ENCODE measurements at regions not wholly inside any gene's neighbourhood (a gene's known extent, or its start where the extent isn't known, plus 50 kb on each side); places are given as distances from the start of the nearest gene placed in this dataset.

DNA sequence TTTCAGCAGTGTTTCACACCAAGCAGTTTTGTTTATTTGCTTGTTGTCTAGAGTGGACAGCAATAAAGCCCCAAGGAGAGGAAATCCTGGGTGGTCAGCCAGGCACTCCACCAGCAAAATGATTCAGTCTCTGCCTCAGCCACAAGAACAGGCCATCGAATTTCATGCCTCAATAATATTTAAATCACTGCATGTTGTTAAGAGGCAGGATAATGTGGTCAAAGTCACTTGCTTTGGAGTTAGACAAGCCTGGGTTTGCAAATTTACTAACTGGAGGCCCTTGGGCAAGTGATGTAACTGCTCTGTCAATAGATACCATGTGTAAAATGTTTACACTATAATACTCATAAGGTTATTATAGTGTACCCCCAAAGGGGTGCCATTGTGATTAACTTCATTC, 349.6 kb downstream of the LMO4 start:
- Histone ChIP-seq H4K20me1 (ENCODE audit: control insufficient read depth, insufficient read depth) (no peaks in the 10 kb centered on the region), H3K9me3 (replicated peaks; ENCODE audit: control insufficient read depth, insufficient read depth, low read length) (no peaks in the 10 kb centered on the region), H3K4me2 (ENCODE audit: control insufficient read depth, insufficient read depth) (no peak overlapping the region), H3K79me2 (ENCODE audit: control insufficient read depth, insufficient read depth, low read length) (no peaks in the 10 kb centered on the region), H3K36me3 (ENCODE audit: control insufficient read depth in 2 of 2, insufficient read depth in 2 of 2, low read length in 1 of 2) (no peaks in the 10 kb centered on the region), H3K27me3 (replicated peaks in 1 of 2; ENCODE audit: control insufficient read depth in 2 of 2, insufficient read depth in 2 of 2, low read length in 1 of 2) (no peaks in the 10 kb centered on the region), H3K4me1 (ENCODE audit: control insufficient read depth, insufficient read depth, low read length) (no peaks in the 10 kb centered on the region), H3K27ac (ENCODE audit: control insufficient read depth, insufficient read depth) (no peak overlapping the region), H3K9ac (ENCODE audit: control insufficient read depth, insufficient read depth, low read length) (no peak overlapping the region), H3K4me3 (no peak overlapping the region), H2AFZ (ENCODE audit: control insufficient read depth, low read depth, low read length) (no peak overlapping the region)
- no peak for TF ChIP-seq RBBP5 (conservative IDR thresholded peaks at IDR 0.05)
- TF ChIP-seq KAT2A (conservative IDR thresholded peaks at IDR 0.05; ENCODE audit: control insufficient read depth, low read depth, low read length): no peak
- TF ChIP-seq ZBED1 (IDR thresholded peaks at IDR 0.05; ENCODE audit: borderline replicate concordance): no peak
- no peak for TF ChIP-seq KLF5 (IDR thresholded peaks at IDR 0.05; ENCODE audit: partially characterized antibody)
- no peak for TF ChIP-seq KDM1A (IDR thresholded peaks at IDR 0.05; ENCODE audit: borderline replicate concordance)
- TF ChIP-seq NFYB (IDR thresholded peaks at IDR 0.05; ENCODE audit: insufficient read depth, low read depth, low read length): no peak
- TF ChIP-seq, protein P1, sequence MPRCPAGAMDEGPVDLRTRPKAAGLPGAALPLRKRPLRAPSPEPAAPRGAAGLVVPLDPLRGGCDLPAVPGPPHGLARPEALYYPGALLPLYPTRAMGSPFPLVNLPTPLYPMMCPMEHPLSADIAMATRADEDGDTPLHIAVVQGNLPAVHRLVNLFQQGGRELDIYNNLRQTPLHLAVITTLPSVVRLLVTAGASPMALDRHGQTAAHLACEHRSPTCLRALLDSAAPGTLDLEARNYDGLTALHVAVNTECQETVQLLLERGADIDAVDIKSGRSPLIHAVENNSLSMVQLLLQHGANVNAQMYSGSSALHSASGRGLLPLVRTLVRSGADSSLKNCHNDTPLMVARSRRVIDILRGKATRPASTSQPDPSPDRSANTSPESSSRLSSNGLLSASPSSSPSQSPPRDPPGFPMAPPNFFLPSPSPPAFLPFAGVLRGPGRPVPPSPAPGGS (IDR thresholded peaks at IDR 0.05; ENCODE audit: borderline replicate concordance, insufficient read depth, low read depth, low read length, poor library complexity, severe bottlenecking): no peak
- TF ChIP-seq, protein P2, sequence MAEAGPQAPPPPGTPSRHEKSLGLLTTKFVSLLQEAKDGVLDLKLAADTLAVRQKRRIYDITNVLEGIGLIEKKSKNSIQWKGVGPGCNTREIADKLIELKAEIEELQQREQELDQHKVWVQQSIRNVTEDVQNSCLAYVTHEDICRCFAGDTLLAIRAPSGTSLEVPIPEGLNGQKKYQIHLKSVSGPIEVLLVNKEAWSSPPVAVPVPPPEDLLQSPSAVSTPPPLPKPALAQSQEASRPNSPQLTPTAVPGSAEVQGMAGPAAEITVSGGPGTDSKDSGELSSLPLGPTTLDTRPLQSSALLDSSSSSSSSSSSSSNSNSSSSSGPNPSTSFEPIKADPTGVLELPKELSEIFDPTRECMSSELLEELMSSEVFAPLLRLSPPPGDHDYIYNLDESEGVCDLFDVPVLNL (IDR thresholded peaks at IDR 0.05; ENCODE audit: low read depth, low read length): no peak
- TF ChIP-seq BACH1 (IDR thresholded peaks at IDR 0.05; ENCODE audit: borderline replicate concordance): no peak
- TF ChIP-seq SPI1 (IDR thresholded peaks at IDR 0.05; ENCODE audit: borderline replicate concordance, insufficient read depth, low read depth, low read length): no peak
- TF ChIP-seq, protein P3, sequence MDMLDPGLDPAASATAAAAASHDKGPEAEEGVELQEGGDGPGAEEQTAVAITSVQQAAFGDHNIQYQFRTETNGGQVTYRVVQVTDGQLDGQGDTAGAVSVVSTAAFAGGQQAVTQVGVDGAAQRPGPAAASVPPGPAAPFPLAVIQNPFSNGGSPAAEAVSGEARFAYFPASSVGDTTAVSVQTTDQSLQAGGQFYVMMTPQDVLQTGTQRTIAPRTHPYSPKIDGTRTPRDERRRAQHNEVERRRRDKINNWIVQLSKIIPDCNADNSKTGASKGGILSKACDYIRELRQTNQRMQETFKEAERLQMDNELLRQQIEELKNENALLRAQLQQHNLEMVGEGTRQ (IDR thresholded peaks at IDR 0.05; ENCODE audit: borderline replicate concordance, low read depth, low read length): no peak
- TF ChIP-seq, protein P4, sequence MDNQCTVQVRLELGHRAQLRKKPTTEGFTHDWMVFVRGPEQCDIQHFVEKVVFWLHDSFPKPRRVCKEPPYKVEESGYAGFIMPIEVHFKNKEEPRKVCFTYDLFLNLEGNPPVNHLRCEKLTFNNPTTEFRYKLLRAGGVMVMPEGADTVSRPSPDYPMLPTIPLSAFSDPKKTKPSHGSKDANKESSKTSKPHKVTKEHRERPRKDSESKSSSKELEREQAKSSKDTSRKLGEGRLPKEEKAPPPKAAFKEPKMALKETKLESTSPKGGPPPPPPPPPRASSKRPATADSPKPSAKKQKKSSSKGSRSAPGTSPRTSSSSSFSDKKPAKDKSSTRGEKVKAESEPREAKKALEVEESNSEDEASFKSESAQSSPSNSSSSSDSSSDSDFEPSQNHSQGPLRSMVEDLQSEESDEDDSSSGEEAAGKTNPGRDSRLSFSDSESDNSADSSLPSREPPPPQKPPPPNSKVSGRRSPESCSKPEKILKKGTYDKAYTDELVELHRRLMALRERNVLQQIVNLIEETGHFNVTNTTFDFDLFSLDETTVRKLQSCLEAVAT (IDR thresholded peaks at IDR 0.05): no peak
- no peak for TF ChIP-seq SRF (IDR thresholded peaks at IDR 0.05; ENCODE audit: low read depth in 2 of 2, low read length in 2 of 2)
- TF ChIP-seq SREBF1 (IDR thresholded peaks at IDR 0.05; ENCODE audit: low read length): no peak
- no peak for TF ChIP-seq POLR2A (IDR thresholded peaks at IDR 0.05; ENCODE audit: low read depth, low read length)
- no peak for TF ChIP-seq TBL1XR1 (IDR thresholded peaks at IDR 0.05; ENCODE audit: low read depth, low read length)
- TF ChIP-seq, protein P5, sequence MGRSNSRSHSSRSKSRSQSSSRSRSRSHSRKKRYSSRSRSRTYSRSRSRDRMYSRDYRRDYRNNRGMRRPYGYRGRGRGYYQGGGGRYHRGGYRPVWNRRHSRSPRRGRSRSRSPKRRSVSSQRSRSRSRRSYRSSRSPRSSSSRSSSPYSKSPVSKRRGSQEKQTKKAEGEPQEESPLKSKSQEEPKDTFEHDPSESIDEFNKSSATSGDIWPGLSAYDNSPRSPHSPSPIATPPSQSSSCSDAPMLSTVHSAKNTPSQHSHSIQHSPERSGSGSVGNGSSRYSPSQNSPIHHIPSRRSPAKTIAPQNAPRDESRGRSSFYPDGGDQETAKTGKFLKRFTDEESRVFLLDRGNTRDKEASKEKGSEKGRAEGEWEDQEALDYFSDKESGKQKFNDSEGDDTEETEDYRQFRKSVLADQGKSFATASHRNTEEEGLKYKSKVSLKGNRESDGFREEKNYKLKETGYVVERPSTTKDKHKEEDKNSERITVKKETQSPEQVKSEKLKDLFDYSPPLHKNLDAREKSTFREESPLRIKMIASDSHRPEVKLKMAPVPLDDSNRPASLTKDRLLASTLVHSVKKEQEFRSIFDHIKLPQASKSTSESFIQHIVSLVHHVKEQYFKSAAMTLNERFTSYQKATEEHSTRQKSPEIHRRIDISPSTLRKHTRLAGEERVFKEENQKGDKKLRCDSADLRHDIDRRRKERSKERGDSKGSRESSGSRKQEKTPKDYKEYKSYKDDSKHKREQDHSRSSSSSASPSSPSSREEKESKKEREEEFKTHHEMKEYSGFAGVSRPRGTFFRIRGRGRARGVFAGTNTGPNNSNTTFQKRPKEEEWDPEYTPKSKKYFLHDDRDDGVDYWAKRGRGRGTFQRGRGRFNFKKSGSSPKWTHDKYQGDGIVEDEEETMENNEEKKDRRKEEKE (IDR thresholded peaks at IDR 0.05): no peak
- no peak for TF ChIP-seq ESRRA (IDR thresholded peaks at IDR 0.05; ENCODE audit: low read length)
- no peak for TF ChIP-seq SMARCA5 (IDR thresholded peaks at IDR 0.05)
- no peak for ATAC-seq
- POLR2A ChIA-PET: no interaction called here
- WGBS (ENCODE audit: insufficient coverage, insufficient replicate concordance, low lambda C conversion rate, missing lambda C conversion rate): 0% methylated on average over 1 of the region's 1 CpG
- intact Hi-C loops (cut with micrococcal nuclease; ENCODE audit: unreplicated experiment): no loop called here
- CTCF ChIA-PET: no interaction called here
- no peak for FAIRE-seq
- BruUV-seq (replicated peaks): no TSS peak
- SMC1A ChIA-PET (ENCODE audit: uncharacterized antibody, unreplicated experiment): no interaction called here
- DNase-seq (ENCODE audit: low read depth, low spot score): no peak
- RAD21 ChIA-PET (ENCODE audit: unreplicated experiment): no interaction called here
- in situ Hi-C loops (cut with MboI): no loop called here

All from GM12878 (cell line).